ENCODE measurements at regions not wholly inside any gene's neighbourhood (a gene's known extent, or its start where the extent isn't known, plus 50 kb on each side); places are given as distances from the start of the nearest gene placed in this dataset.
"Not testable (repeated sequence)": the region's sequence is repeated elsewhere in the genome, so short reads cannot be mapped to it uniquely, and the experiment has no call there.

DNA sequence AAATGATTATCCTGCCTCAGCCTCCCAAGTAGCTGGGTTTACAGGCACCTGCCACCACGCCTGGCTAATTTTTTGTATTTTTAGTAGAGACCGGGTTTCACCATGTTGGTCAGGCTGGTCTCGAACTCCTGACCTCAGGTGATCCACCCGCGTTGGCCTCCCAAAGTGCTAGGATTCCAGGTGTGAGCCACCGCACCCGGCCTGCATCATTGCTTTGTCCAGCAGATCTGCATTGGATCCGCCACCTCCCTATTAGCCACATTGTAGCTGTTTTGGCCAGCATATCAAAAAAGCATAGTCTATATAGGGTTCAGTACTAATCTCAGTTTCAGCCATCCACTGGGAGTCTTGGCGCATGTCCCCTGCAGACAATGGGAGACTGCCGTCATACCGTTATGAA is 194.6 kb upstream of the SHH start:
- H3K27ac ChIP-seq (ENCODE audit: low read depth, low read length); H3K4me1 ChIP-seq (ENCODE audit: control insufficient read depth, insufficient read depth, low read length); H3K4me3 ChIP-seq (ENCODE audit: low read depth, low read length); H3K9me3 ChIP-seq (ENCODE audit: control insufficient read depth, insufficient read depth, low read depth, low read length); H3K36me3 ChIP-seq (ENCODE audit: control insufficient read depth, insufficient read depth, low read length); H3K27me3 ChIP-seq (ENCODE audit: control insufficient read depth, insufficient read depth, low read length); H3K9ac ChIP-seq (ENCODE audit: low read length): not testable (repeated sequence)

DNA sequence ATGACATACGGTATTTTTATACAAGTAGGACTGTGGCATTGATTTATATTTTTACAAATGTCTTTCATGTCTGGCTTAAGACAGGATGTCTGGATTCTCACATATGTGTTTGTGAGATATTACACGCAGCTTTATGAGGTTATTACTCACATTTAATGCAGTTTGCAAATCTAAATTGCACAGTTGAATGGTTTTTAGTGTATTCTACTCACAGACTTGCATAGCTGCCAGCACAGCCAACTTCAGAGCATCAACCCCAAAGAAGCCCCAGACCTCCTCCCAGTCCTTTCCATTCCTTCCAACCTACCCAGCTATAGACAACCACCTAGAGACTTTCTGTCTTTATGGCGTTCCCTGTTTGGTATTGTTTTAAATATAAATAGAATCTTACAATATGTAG is 193.8 kb upstream of the SHH start:
- no peak overlapping the region for H3K4me3 ChIP-seq (ENCODE audit: low read depth, low read length)
- no peak overlapping the region for H3K9ac ChIP-seq (ENCODE audit: low read length)
- no peaks in the 10 kb centered on the region for H3K36me3 ChIP-seq (ENCODE audit: control insufficient read depth, insufficient read depth, low read length)
- no peak overlapping the region for H3K27ac ChIP-seq (ENCODE audit: low read depth, low read length)
- H3K9me3 ChIP-seq (ENCODE audit: control insufficient read depth, insufficient read depth, low read depth, low read length), result peaks cover 8% of the 10 kb centered on the region; the same call in 1 of the 2 replicates
- H3K27me3 ChIP-seq (ENCODE audit: control insufficient read depth, insufficient read depth, low read length), result no peaks in the 10 kb centered on the region
- H3K4me1 ChIP-seq (ENCODE audit: control insufficient read depth, insufficient read depth, low read length), result no peaks in the 10 kb centered on the region

DNA sequence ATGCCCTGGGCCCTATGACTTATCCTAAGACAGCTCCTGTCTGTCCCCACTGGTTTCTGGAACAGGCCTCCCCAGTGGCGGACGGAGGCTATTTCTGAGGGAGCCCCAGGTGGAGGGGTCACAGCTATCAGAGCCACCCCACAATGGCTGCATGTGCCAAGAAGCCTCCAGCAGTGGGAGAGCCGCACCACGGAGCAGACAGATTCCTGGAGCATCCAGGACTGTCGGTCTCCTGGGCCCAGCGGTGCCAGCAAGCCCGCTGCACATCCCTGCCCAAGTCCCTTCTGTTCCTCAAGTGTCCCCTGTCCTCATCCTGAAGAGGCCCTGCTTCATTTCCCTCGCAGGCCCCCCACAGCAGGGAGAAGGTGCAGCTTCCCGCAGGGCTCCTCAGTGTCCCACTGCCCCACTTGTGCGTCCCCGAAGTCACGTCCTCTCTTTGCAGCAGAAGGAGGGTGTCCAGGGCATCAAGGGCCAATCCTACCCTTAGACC is 193.0 kb upstream of the SHH start:
- Histone ChIP-seq H3K27me3 (ENCODE audit: control insufficient read depth, insufficient read depth, low read length) (no peaks in the 10 kb centered on the region), H3K9me3 (ENCODE audit: control insufficient read depth, insufficient read depth, low read depth, low read length) (peaks cover 5% of the 10 kb centered on the region), H3K9ac (ENCODE audit: low read length) (no peak overlapping the region), H3K4me1 (ENCODE audit: control insufficient read depth, insufficient read depth, low read length) (no peaks in the 10 kb centered on the region), H3K36me3 (ENCODE audit: control insufficient read depth, insufficient read depth, low read length) (no peaks in the 10 kb centered on the region), H3K27ac (ENCODE audit: low read depth, low read length) (no peak overlapping the region), H3K4me3 (ENCODE audit: low read depth, low read length) (no peak overlapping the region)

DNA sequence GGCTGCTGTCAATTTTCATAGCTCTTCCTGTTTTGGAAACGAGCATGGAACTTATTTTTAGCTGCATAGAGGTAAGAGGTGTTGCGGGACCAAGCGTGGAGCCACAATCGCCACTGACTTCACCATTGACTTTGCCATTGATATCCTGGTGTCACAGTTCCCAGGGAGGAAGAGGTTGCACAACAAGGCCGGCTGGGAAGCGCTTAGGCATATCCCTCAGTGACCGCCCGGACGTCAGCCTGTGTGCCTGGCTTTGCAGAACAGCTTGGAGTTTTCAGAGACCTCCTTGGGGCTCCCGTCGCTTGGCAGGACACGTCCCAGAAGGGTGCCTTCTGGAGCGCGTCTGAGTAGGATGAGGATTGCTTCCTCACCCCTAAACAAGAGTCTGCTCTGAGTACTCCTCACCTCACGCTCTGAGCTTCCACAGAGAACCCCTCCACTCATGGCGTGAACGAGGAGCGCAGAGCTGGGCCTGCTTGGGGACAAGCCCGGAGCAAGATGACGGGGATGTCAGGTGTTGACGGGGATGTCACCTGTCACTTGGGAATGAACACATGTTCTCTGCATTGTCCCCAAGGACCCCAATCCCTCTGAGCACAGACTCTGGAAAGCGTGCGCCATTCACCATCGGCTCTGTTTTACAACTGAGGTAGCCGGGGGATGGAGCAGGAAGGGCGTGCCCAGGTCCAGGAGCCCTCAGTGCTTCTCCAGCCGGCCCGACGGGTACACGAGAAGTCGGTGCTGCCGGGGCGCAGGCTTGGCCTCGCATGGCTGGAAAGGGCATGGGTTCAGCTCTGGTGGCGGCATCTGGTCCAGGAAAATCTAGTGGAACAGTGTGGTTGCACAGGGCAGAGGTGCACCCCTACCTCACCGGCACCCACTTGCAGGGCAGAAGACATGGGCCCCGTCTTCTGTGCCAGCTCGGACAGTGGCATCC is 192.3 kb upstream of the SHH start:
- no peak overlapping the region for H3K27ac ChIP-seq (ENCODE audit: low read depth, low read length)
- no peak overlapping the region for H3K9ac ChIP-seq (ENCODE audit: low read length)
- H3K36me3 ChIP-seq (ENCODE audit: control insufficient read depth, insufficient read depth, low read length), result no peaks in the 10 kb centered on the region
- H3K9me3 ChIP-seq (ENCODE audit: control insufficient read depth, insufficient read depth, low read depth, low read length), result peaks cover 3% of the 10 kb centered on the region; the same call in 1 of the 2 replicates
- no peaks in the 10 kb centered on the region for H3K27me3 ChIP-seq (ENCODE audit: control insufficient read depth, insufficient read depth, low read length)
- no peak overlapping the region for H3K4me3 ChIP-seq (ENCODE audit: low read depth, low read length)
- H3K4me1 ChIP-seq (ENCODE audit: control insufficient read depth, insufficient read depth, low read length), result no peaks in the 10 kb centered on the region

DNA sequence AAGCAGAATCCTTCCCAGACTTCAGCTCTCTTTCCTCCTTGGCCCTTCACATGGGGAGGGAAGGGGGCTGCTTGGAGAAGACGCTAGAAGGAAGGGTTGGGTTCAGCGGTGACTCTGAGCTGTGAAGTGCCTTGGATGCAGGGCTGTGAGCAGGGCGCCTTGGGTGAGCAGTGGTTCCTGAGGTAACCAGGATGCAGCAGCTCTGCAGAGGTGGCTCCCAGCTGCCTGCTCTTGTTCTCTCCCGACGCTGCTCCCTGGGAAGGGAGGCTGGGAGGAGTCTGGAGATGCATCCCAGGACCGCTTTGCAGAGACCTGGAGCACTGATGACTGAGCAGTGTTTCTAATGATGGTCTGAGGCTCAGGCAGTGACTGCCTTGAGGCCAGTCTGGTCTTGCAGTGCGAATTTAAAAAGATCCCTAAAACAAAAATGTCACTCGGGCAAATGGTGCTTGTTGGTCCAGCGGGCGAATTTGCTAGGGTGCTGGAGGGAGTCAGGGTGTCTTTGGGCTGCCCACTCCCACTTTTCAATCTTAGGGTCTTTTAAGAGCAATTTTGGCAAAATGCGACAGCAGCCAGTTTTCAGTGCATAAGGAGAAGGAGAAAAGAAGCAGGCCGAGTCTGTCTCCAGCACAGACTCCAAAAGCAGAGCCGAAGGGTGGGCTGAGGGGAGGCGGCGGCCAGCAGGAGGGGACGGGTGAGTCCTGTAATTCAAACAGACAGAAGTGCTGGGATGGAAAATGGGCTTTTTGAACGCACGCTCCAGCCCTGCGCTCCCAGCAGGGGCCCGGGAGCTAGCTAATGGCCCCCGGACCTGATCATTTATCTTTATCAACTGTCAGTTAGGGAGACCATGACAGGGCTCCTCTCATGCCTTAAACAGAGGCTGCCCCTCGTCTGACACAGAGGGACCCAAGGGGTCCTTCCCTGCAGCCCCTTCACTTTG is 191.2 kb upstream of the SHH start:
- Histone ChIP-seq H3K27me3 (ENCODE audit: control insufficient read depth, insufficient read depth, low read length) (no peaks in the 10 kb centered on the region), H3K4me1 (ENCODE audit: control insufficient read depth, insufficient read depth, low read length) (no peaks in the 10 kb centered on the region), H3K9me3 (ENCODE audit: control insufficient read depth, insufficient read depth, low read depth, low read length) (peaks cover 3% of the 10 kb centered on the region; the same call in 1 of the 2 replicates)

DNA sequence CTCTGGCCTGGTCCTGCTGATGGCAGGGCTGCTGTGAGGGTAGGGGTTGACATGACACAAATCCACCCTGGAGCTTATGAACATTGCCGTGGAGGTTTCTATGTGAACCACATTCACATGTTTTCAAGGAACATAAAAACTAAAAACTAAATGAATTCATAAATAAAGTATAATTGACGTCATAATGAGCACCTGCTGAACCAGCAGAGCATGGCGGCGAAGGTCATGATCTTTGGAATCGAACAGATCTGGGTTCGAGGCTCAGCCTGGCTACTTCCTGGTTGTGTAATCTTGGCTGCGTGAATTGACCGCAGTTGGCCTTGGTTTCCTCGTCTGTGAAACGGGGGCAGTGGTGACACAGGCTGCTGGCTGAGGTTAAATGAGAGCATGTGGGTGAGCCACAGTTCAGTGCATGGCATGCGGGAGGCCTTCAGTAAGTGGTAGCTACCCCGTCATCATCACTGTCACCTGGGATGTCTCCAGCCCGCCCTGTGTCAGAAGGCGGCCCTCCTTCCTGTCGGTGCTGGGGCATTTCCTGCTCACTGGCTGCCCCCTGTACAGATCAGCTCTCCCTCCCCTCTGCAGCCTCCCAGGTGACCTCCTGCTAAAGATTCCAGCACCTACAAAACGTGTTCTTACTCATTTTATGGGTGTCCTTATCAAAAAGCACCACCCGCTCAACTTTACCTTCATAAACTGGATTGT is 190.3 kb upstream of the SHH start:
- H3K27me3 ChIP-seq (ENCODE audit: control insufficient read depth, insufficient read depth, low read length), result no peaks in the 10 kb centered on the region
- no peak overlapping the region for H3K4me3 ChIP-seq (ENCODE audit: low read depth, low read length)

More for the DNA sequence above, 191.2 kb upstream of the SHH start:
- Histone ChIP-seq H3K27ac (ENCODE audit: low read depth, low read length) (no peak overlapping the region), H3K4me3 (ENCODE audit: low read depth, low read length) (no peak overlapping the region), H3K36me3 (ENCODE audit: control insufficient read depth, insufficient read depth, low read length) (no peaks in the 10 kb centered on the region), H3K9ac (ENCODE audit: low read length) (no peak overlapping the region)

DNA sequence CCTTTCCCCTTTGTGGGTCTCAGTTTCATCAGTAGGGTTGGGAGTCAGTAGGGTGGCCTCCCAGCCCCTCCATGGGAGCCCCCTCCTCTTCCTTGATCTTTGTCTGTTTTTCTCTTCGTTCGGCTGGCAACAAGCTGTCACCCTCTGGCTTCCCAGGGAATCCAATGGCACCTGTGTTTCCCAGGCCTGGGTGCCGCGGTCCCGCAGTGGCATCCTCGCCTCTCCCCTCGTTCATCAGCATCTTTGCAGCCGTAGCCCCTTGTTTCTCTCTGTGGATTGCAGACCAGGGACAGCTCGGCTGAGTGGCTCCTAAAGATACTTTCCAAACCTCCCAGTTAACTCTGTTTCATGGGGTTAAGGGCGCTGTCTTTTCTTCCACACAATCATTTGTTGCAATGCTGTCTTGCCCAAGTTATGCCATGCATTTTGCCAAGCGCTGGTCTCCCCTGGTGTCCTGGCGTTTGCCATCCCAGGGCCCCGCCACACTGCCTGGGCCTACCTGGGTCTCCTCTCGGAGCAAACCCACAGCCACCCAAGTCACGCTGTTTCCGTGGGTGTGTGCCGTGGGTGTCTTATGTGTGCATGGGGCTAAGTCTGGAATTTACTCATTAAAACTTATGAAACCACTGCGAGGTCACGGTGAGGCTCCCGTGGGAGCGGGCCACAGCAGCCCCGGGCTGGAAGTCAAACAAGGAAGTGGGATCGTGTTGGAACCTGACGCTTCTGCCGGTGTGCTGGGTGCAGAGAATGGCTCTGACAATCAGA is 189.4 kb upstream of the SHH start:
- Histone ChIP-seq H3K9me3 (ENCODE audit: control insufficient read depth, insufficient read depth, low read depth, low read length) (peaks cover 3% of the 10 kb centered on the region; the same call in 1 of the 2 replicates), H3K9ac (ENCODE audit: low read length) (no peak overlapping the region), H3K36me3 (ENCODE audit: control insufficient read depth, insufficient read depth, low read length) (no peaks in the 10 kb centered on the region), H3K27me3 (ENCODE audit: control insufficient read depth, insufficient read depth, low read length) (no peaks in the 10 kb centered on the region), H3K27ac (ENCODE audit: low read depth, low read length) (no peak overlapping the region), H3K4me3 (ENCODE audit: low read depth, low read length) (no peak overlapping the region), H3K4me1 (ENCODE audit: control insufficient read depth, insufficient read depth, low read length) (no peaks in the 10 kb centered on the region)

More for the DNA sequence above, 190.3 kb upstream of the SHH start:
- no peak overlapping the region for H3K27ac ChIP-seq (ENCODE audit: low read depth, low read length)
- no peak overlapping the region for H3K9ac ChIP-seq (ENCODE audit: low read length)
- peaks cover 3% of the 10 kb centered on the region; the same call in 1 of the 2 replicates for H3K9me3 ChIP-seq (ENCODE audit: control insufficient read depth, insufficient read depth, low read depth, low read length)
- no peaks in the 10 kb centered on the region for H3K4me1 ChIP-seq (ENCODE audit: control insufficient read depth, insufficient read depth, low read length)
- H3K36me3 ChIP-seq (ENCODE audit: control insufficient read depth, insufficient read depth, low read length), result no peaks in the 10 kb centered on the region

DNA sequence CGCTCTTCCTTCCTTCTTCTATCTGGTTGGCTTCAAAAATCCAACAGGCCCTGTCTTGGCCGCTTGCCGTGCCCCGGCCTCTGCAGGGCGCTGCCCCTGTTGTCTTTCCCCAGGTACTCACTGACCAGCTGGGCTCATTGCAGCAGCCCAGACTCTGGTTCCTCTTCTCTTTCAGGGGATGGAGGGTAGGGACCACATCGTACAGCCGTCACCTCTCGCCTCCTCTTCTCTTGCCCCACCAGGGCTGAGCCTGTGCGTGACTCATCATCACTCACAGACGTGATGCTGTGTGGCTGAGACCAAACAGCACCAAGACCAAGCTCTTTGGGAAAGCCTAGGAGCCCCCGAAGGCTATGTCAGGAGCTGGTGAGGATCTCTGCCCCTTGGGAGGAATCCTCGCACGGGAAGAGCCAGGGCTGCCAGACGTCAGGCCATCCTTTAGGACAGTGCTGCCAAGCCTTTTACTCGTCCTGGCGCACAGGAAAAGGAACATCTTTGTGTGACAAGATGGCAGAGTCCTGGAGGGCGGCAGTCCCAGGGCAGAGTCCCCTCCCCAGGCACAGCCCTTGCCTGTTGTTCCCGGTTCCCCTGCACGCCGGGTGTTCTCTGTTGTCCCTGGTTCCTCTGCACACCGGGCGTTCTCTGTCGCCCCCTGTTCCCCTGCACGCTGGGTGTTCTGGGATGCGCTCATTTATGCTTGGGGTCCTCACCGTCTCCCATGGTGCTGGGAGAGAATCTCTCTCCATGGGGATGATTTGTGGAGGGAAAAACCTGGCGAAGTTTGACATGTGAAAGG is 188.5 kb upstream of the SHH start:
- no peak overlapping the region for H3K9ac ChIP-seq (ENCODE audit: low read length)
- H3K4me1 ChIP-seq (ENCODE audit: control insufficient read depth, insufficient read depth, low read length), result no peaks in the 10 kb centered on the region
- peaks cover 3% of the 10 kb centered on the region; the same call in 1 of the 2 replicates for H3K9me3 ChIP-seq (ENCODE audit: control insufficient read depth, insufficient read depth, low read depth, low read length)
- no peaks in the 10 kb centered on the region for H3K36me3 ChIP-seq (ENCODE audit: control insufficient read depth, insufficient read depth, low read length)
- no peaks in the 10 kb centered on the region for H3K27me3 ChIP-seq (ENCODE audit: control insufficient read depth, insufficient read depth, low read length)
- H3K27ac ChIP-seq (ENCODE audit: low read depth, low read length), result no peak overlapping the region
- H3K4me3 ChIP-seq (ENCODE audit: low read depth, low read length), result no peak overlapping the region

DNA sequence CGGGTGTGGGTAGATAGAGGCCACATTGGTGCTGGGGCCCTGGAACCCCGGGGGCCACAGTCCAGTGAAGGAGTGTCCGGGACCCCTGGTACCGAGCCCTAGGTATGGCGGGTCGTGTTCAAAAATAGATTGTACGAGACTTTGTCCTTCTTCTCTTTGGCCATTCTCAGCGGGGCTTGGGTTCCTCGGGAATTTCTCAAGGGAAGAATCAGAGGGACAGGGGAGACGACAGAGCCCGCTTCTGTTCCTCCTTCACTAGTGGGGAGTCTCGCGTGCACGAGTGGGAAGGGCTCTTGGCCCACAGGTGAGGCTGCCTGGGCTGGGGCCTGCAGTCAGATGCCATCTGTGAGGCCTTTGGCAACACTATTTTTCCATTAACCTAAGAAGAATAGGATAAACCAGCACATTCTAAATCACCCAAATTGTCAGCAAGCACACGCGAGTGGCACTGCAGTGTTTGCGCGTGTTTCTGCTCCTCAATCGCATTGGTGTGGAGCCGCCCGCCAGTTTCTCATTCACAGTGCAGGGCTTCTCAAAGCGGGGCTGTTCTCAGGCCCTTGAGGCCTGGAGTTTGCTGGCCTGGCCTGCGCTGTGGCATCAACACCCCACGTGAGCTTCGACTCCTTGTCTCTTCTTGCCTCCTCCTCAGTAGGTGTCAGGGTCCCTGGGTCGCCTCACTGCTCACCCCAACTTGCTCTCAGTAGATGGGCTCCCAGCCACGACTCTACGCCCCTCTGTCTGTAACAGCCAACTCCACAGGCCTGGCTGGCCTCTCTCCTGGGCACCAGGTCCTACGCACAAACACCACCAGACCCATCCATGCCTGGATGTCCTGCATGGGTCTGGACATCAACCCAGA is 187.6 kb upstream of the SHH start:
- H3K36me3 ChIP-seq (ENCODE audit: control insufficient read depth, insufficient read depth, low read length), result no peaks in the 10 kb centered on the region
- no peak overlapping the region for H3K27ac ChIP-seq (ENCODE audit: low read depth, low read length)
- no peak overlapping the region for H3K9ac ChIP-seq (ENCODE audit: low read length)
- H3K9me3 ChIP-seq (ENCODE audit: control insufficient read depth, insufficient read depth, low read depth, low read length), result peaks cover 3% of the 10 kb centered on the region; the same call in 1 of the 2 replicates
- no peaks in the 10 kb centered on the region for H3K4me1 ChIP-seq (ENCODE audit: control insufficient read depth, insufficient read depth, low read length)
- H3K27me3 ChIP-seq (ENCODE audit: control insufficient read depth, insufficient read depth, low read length), result no peaks in the 10 kb centered on the region
- H3K4me3 ChIP-seq (ENCODE audit: low read depth, low read length), result no peak overlapping the region

All from HUES6 (cell line).